EL (cell line): ENCODE measurements at regions not wholly inside any gene's neighbourhood (a gene's known extent, or its start where the extent isn't known, plus 50 kb on each side); places are given as distances from the start of the nearest gene placed in this dataset.
"Not testable (repeated sequence)": the region's sequence is repeated elsewhere in the genome, so short reads cannot be mapped to it uniquely, and the experiment has no call there.

Experiments
- DNase-seq: peaks from one replicate; pipeline ENCODE4 v3.0.0-alpha.2; 2016

- DNase-seq = no peak
Observed at GRCh38 chr9:13001989-13002580, 227.3 kb downstream of the LURAP1L start.

- no peak for DNase-seq
Observed at GRCh38 chr9:13002740-13003139, 227.9 kb downstream of the LURAP1L start.

- DNase-seq = no peak
Observed at GRCh38 chr9:13009871-13010270, 235.1 kb downstream of the LURAP1L start.

GRCh38 chr9:13013991-13014883, 239.4 kb downstream of the LURAP1L start:
- peak; percentile 6 for DNase-seq

GRCh38 chr9:13017260-13017659, 242.4 kb downstream of the LURAP1L start:
- DNase-seq = no peak

- DNase-seq = no peak
Observed at GRCh38 chr9:13020146-13021040, 245.6 kb downstream of the LURAP1L start.

GRCh38 chr9:13022756-13023155, 247.9 kb downstream of the LURAP1L start:
- no peak for DNase-seq

- DNase-seq = peak; percentile 6
Observed at GRCh38 chr9:13023498-13023897, 248.7 kb downstream of the LURAP1L start.

- no peak for DNase-seq
Observed at GRCh38 chr9:13026956-13027355, 252.1 kb downstream of the LURAP1L start.

- no peak for DNase-seq
Observed at GRCh38 chr9:13027879-13028278, 251.6 kb downstream of the MPDZ start.

GRCh38 chr9:13032585-13032984, 246.9 kb downstream of the MPDZ start:
- DNase-seq = no peak

- DNase-seq = peak; percentile 63
Observed at GRCh38 chr9:13033959-13034693, 245.4 kb downstream of the MPDZ start.

GRCh38 chr9:13034694-13035002, 244.8 kb downstream of the MPDZ start:
- no peak for DNase-seq

- no peak for DNase-seq
Observed at GRCh38 chr9:13035822-13036221, 243.7 kb downstream of the MPDZ start.

GRCh38 chr9:13037808-13038207, 241.7 kb downstream of the MPDZ start:
- not testable (repeated sequence) for DNase-seq

- DNase-seq = no peak
Observed at GRCh38 chr9:13047827-13048587, 231.5 kb downstream of the MPDZ start.

- DNase-seq = no peak
Observed at GRCh38 chr9:13049223-13049622, 230.3 kb downstream of the MPDZ start.

GRCh38 chr9:13053504-13053903, 226.0 kb downstream of the MPDZ start:
- DNase-seq = no peak

- no peak for DNase-seq
Observed at GRCh38 chr9:13054389-13054788, 225.1 kb downstream of the MPDZ start.
